ENCODE measurements at regions not wholly inside any gene's neighbourhood (a gene's known extent, or its start where the extent isn't known, plus 50 kb on each side); places are given as distances from the start of the nearest gene placed in this dataset.

DNA sequence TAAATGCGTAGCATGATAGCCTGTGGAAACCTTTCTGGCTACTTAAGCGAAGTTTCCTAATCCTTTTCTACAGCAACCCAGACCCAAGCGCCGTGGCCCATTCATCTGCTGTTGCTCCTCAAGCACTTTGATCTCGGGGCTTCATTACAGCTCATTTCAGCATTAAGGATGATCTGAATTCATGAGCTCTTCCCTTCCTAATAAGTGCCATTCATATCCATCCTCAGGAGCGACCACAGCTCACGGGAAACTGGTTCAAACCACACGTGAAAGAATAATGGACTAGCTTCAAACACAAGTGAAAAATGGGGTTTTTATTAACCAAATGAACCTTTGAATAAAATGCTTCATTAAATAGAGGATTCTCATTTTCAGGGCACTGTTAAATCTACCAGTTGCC lies 202.6 kb upstream of the LEF1 start:
- in situ Hi-C loops (cut with HindIII; ENCODE audit: low sequenced_read_pairs) = no loop called here

DNA sequence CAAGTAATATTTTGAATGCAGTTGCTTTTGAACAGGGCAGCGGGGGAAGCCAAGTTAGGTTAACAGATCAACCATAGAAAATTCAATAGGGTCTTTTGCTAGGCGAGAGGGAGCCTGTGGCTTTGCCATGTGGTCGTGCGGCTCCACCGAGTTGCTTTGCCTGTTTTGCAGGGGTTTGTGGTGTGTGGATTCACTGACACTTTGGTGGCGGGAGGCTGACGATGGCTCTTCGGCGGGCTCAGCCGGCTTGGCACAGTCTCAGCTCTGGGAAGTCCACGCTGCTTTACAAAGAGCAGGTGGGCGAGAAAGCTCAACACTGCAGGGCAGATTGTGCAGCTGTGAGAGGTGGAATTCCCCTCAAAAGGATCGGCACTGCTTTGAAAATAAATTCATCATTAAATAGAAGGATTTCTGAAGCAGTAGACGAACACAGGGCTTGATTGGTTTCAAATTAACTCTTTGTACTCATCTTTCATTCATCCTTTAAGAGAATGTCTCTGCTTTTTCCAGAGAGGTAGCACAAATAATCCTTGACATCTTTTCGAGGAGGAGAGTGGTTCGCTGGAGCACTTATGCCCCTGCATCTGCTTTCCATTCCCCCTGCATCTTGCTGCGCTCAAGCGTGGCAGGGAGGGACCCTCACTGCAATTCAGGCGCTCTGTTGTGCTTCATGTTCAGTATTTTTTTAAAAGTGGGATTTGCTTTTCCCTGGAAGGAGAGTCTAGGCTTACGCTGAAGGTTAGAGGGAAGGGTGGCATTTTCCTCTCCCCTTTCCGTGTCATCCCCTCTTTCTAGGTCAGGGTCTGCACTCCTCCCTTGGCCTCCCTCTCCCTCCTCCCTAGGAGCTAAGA lies 201.8 kb upstream of the LEF1 start:
- in situ Hi-C loops (cut with HindIII; ENCODE audit: low sequenced_read_pairs) = no loop called here

DNA sequence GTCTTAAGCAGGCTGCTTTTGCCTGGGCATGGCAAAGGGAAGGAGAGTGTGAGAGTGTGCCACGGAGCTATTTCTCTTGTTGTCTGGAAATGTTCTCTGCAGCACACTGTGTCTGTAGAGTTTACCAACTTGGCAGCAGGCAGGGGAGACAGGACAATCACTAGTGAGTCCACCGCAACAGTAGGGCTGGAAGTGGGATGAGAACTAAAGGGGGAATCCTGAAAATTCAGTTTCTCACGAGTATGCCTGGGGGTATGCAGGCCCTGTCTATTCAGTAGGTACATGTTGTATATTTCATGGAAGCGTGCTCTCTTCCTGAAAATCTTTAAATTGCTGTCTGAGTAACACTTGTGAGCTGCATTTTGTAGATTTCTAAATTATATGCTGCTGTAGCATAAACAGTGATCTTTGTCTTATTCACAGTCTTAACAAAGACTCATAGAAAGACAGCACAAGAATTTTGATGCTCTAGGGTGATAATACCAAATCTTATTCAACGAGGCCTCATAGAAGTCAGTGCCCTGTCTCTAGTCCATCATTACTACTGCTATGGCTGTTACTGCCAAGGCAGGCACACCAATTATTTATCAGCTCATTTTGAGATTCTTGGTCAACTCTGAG lies 200.4 kb upstream of the LEF1 start:
- in situ Hi-C loops (cut with HindIII; ENCODE audit: low sequenced_read_pairs) = no loop called here

DNA sequence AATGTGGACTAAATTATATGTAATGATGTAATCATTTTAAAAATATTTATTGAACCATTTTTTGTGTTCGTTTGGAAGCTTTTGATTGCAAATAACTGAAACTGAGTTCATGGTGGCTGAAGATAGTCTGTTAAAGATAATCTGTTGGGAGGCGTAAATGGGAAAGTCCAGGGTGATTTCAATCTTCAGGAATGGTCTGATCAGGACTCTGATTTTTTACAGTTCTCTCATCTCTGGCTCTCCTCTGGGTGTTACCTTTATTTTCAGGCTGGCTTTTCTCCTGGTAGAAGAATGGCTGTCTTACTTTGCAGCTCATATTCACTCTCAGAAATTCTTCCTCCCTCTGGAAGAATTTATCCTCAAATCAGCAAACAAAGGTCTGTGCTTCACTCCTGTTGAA lies 199.0 kb upstream of the LEF1 start:
- in situ Hi-C loops (cut with HindIII; ENCODE audit: low sequenced_read_pairs) = no loop called here

DNA sequence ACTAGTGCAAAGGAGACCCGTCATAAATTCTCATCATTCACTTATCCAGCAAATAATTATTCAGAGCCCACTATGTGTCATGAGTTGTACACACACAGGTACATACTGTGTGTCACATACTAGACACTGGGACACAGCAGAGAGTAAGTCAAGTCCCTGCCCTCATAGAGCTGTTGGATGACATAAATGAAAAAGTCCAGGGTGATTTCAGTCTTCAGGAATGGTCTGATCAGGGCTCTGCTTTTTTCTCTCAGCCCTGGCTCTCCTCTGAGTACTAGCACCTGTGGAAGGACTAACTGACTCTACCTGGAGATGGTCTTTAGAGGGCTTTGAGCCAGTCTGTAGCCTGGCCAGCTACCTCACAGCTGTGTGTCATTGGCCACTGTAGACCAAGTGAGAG lies 198.0 kb upstream of the LEF1 start:
- in situ Hi-C loops (cut with HindIII; ENCODE audit: low sequenced_read_pairs) = no loop called here

DNA sequence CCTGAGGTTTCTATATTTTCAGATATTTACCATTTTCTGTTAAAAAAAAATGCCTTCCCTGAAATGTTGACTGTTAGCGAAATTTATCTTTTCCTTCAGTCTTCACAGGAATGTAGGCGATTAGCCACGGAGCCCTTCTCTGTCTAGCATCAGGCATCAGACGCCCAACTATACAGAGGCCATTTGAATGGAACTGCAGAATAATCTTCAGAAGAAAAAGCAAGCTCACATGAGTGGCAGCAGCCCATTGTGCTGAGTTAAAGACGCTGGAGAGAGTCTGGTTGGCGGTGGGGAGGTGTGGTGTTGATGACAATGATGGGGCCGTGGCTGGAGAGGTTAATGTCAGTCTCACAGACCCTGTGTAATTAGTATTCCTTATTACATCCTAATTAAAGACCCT lies 196.8 kb upstream of the LEF1 start:
- in situ Hi-C loops (cut with HindIII; ENCODE audit: low sequenced_read_pairs) = no loop called here

DNA sequence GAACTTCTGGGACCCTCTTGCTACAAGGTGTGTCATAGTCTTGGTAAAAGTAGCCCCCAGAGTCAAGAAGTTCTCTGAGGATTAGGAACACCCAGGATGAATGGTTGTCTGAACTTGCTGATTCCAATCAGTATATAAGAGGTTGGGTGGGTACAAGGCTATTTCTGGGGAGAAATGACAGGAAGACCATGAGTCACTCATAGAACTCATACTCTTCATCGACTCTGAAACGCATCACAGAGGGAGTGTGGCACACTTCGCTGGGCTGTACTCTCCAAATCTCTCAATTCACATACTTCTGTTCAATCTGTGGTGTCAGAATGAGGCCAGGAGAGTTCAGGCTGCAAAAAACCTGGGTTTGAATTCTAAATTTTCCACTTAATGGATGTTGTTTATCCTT lies 193.2 kb upstream of the LEF1 start:
- in situ Hi-C loops (cut with HindIII; ENCODE audit: low sequenced_read_pairs) = loop anchor here (5.0 kb wide), 1 partner anchor 90 kb away; no protein-coding TSS in a partner anchor

DNA sequence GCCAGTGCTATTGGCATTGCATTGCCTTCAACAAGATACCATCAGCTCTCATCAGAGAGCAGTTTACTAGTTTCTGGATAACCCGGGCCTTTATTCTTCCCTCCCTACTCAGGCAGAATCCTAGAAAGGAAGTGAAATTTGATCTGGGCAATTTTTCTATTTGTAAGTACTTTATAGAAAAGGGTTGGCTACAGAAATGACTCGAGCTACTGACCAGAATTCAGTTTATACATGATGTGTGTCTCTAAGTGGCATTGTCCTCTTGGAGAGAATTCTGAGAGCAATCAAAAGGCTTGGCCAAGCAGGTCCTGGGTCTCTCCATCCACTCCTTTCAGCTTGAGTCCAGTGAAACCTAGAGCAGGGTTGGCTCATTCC lies 192.7 kb upstream of the LEF1 start:
- in situ Hi-C loops (cut with HindIII; ENCODE audit: low sequenced_read_pairs) = loop anchor here (5.0 kb wide), 1 partner anchor 91 kb away; no protein-coding TSS in a partner anchor

DNA sequence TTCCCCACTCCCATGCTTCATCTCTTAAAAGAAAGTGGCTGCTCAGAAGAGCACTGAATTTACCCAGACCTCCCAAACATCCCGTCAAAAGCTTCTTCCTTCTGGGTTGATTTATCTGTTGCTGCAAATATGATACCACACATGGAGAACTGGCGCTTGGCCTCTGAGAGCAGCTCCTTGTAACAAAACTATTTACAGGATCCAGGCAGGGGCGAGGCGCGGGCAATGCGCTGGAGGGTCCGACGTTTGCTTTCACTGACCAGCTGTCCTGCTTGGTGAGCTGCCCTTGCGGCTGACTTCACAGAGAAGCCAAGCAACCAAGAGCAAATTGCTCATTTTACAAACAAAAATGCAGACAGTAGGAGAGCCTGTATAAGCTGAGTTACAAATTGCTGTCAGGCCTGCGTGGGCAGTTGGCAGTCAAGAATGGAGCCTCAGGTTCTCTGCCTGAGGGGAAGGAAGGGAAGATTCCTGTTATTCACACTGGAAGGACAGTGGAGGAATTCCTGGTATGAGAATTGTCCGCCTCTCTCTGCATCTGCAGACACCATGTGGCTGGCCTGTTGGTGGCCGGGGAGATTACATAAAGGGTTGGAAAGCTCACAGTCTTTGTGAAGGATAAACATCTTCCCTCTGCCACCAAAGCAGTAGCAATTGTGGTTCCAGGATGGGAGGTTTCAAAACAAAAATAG lies 192.2 kb upstream of the LEF1 start:
- in situ Hi-C loops (cut with HindIII; ENCODE audit: low sequenced_read_pairs) = loop anchor here (5.0 kb wide), 1 partner anchor 91 kb away; no protein-coding TSS in a partner anchor

DNA sequence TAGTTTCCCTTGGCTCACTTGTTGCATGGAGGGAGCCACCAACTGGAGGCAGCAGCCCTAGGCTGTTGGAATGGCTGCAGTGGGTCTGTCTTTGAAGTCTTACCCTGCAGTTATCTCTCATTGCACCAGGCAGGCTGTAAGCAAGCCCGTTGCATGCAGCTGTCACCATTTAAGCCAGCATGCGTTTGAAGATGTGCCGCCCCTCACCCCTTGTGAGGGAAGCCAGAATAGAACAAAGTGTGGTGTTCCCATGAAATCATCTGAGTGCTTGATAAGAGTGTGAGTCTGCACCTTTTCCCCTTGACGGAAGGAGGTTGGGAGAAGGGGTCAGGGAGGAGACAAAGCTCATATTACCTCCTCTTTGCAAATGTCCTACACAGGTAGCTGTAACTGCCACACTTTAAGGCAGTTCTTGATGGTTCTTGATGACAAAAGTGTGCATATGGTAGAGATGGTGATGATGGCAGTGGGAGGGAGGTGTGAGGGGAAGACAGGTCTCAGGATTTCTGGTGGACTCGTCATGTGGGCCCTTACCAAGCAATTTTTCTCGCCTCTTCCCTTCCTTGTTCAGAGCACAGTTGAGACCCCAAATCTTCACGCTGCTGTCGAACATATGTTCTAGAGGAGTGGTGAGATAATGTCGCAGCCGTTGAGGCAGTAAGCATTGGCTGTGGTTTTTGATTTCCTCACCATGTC lies 191.4 kb upstream of the LEF1 start:
- in situ Hi-C loops (cut with HindIII; ENCODE audit: low sequenced_read_pairs) = loop anchor here (5.0 kb wide), 1 partner anchor 92 kb away; no protein-coding TSS in a partner anchor

DNA sequence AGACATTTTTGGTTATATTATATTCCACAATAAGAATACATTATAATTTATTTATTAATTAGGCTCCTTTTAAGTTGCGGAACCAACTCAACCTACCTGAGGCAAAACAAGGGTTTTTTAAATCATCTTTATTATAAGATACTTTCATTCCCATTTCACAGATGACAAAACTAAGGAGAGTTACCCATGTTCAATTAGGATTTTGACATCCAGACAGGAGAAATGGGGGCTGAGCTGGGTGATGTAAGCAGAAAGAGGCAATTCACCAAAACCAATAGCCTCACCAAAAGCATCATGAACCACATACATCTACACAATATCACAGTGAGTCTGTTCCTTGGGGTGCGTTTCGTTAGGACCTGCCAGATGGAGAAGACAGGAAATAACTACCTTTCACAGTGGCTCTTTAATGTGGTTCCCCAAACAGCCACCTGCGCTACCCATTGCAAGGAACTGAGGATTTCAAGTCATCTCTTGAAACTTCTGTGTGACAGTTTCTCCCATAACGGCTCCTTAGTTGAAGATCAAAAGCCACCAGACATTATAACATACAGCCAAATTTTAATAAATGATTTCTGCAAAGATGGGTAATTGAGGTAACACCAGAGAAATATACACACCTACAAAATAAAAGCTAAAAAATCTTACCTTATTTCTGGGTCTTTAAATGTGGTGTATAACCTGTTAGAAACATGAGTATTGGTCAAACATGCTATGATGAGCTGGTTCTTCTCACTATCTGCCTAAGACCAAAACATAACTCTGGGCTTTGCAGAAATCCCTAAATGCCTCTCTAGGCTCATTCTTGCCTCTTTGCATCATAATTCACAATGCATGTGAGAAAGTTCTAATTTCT lies 190.6 kb upstream of the LEF1 start:
- in situ Hi-C loops (cut with HindIII; ENCODE audit: low sequenced_read_pairs) = no loop called here

DNA sequence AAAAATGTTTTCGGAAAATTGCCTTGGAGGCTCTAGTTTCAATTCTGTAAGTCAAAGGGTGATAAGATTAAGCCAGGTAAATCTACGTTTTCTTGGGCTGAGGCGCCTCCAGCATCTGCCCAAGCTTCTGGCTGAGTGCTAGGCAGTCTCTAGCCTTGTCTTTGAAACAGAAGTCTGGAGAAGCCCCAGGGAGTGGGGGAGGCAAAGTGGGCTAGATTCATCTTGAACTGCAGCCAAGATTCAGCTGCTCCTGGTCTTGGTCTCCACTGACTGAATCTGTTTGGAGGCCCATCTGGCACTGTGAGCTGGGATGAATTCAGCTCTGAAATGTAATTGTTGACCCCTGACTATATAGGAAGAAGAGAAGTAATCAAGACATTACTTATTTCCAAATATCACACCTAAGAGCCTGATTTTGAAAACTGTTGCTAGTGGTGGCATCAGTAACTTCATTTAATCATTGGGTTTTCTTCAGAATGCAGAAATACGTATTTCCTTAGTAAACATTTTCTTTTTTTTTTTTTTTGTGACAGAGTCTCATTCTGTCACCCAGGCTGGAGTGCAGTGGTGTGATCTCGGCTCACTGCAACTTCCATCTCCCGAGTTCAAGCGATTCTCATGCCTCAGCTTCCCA lies 187.3 kb upstream of the LEF1 start:
- in situ Hi-C loops (cut with HindIII; ENCODE audit: low sequenced_read_pairs) = no loop called here

DNA sequence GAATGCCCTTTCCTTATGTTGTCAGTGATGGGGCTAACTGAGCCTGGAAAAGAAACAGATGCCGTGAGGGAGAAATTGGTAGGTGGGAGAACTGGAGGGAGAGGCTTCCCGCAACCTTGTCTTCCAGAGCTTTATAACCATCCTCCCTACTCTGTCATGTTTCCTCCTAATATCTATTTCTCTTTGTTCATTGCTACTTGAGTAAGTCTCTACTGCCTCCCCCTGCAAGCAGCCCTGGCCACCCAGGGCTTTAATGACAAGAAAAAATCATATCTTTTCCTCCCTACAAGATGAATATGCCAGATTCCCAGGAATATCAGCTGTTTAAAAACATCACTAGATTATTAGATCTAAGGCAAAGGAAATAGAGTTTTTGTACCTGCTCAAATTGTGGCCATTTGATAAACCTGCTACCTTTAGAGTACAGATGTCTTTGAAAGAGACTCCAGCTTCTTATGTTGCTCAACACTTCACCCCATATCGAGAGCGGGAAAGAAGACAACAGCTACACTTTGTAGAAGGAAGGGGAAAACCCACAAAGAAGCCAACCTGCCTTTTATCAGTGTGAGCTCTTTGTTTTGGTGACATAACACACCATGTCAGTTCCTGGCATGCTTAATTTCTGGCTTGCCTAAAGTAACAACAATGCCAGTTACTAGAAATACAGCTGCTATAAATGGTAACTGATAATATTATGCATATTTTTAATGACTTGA lies 186.6 kb upstream of the LEF1 start:
- in situ Hi-C loops (cut with HindIII; ENCODE audit: low sequenced_read_pairs) = no loop called here

DNA sequence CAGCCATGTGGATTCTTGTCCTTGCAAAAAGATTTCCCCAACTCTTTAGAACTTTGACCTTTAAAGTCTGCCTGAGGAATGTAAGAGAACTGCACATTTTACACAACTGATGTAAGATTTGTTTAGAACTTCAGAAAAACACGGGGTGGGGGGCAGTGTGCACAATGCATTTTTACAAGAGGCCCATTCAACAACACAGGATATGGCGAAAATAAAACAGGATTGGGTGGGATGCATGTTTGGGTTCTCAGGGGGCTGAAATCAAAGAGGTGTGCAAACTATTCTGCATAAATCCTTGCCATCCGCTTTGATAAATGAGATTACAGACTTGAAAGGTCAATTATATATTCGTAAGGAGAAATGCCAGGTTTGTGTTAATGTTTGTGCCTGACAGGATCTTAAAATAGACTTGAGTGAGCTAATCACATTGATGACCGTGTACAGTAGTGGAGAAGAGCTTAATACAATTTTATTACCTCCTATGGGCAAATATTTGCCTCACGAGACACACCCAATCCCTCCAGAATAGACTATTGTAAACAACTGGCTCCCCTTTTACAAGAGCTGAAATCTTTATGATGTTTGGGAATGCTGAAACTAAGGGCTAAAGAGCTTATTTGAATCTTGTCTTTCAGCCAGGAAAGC lies 184.1 kb upstream of the LEF1 start:
- in situ Hi-C loops (cut with HindIII; ENCODE audit: low sequenced_read_pairs) = no loop called here

DNA sequence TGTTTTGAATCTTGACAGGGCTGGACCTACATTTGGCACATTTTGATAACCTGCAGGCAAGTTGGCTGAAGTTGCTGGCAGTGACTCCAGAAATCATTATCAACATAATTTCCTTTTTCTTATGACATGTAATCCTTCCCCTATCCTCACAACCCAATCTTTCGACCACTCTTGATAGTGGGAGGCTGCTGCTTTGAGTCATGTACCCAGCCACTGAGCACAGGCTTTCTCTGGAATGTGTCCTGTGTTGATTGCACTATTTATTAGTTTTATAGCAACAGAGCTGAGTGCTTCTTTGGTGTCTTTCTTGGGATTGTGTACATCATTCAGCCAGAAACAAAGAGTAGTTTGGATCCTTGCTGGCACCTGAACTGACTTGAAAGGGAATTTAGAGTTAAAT lies 183.1 kb upstream of the LEF1 start:
- in situ Hi-C loops (cut with HindIII; ENCODE audit: low sequenced_read_pairs) = no loop called here

DNA sequence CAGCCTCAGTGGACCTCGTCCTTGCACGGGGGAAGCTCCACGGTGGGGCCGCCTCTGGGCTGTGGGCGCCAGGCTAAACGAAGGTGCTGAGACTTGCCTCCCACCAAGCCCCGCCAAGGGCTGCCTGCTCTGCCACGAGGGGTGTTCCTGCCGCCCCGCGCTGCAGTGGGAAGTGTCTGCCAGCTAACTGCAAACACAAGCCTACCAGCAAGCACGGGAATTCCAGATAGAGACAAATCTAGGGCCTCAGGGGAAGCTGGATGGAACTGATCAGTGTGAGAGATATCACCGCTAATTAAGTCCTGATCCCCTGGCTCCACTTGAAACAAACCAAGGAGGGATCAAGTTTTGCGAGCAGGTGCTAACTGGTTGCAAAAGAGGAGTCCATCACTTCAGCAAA lies 181.6 kb upstream of the LEF1 start:
- in situ Hi-C loops (cut with HindIII; ENCODE audit: low sequenced_read_pairs) = no loop called here

DNA sequence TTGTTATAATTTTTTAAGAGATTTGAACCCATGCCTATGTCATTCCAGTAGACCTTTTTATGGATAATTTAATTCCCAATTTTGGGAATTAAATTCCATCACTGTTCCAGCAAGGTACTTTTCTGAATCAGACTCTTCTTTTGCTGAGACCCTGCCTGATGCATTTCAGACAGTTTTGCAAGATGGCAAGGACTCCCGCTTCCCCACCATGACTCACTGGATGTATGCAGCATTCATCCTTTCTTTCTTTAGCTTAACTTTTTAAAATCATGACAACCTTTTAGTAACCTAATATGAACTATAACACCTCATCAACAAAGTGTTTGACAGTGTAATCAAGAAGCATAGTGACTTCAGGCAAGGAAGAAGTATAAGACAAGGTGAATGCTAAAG lies 178.1 kb upstream of the LEF1 start:
- in situ Hi-C loops (cut with HindIII; ENCODE audit: low sequenced_read_pairs) = no loop called here

DNA sequence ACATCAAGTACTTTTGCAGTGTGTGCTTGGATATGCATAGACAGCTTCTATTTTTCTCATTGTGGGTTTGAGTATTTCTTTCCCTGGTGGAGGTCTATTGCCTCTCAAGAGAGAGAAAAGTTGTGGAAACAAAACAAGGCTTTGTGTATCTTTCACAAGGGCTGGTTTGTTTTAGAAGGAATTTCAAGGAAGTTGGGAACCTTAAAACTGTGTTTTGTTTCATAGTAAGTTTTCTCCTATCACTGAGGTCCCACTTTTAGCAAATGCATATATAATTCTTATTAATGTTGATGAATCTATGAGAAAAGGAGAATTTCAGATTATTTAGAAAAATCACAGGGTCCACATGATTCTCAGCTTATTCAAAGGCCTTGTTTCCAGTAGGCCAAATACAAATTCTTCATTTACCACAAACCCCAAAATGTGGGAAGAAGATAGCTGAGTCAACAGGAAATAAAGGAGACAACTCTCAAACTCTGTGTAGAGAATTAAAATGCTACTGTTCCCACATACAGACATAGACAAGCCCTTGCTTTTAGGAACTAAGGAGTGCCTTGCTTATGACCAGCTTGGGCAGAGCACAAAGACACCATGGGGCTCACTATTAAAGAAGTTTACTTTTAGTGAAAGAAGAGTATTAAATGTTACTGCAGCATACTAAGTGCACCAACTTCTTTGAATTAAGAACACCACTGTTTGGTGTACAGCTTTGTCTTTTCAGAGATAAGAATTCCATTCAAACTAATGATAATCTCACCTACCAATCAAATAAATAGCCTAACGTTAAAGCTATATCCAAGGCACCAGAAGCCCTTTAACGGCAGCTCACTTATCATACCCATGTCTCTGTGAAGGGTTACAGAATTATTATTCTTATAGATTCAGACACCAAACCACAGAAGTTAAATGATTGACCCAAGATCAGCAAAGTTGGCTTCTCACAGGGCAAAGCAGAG lies 177.4 kb upstream of the LEF1 start:
- in situ Hi-C loops (cut with HindIII; ENCODE audit: low sequenced_read_pairs) = no loop called here
